ENCODE measurements at regions not wholly inside any gene's neighbourhood (a gene's known extent, or its start where the extent isn't known, plus 50 kb on each side); places are given as distances from the start of the nearest gene placed in this dataset.

DNA sequence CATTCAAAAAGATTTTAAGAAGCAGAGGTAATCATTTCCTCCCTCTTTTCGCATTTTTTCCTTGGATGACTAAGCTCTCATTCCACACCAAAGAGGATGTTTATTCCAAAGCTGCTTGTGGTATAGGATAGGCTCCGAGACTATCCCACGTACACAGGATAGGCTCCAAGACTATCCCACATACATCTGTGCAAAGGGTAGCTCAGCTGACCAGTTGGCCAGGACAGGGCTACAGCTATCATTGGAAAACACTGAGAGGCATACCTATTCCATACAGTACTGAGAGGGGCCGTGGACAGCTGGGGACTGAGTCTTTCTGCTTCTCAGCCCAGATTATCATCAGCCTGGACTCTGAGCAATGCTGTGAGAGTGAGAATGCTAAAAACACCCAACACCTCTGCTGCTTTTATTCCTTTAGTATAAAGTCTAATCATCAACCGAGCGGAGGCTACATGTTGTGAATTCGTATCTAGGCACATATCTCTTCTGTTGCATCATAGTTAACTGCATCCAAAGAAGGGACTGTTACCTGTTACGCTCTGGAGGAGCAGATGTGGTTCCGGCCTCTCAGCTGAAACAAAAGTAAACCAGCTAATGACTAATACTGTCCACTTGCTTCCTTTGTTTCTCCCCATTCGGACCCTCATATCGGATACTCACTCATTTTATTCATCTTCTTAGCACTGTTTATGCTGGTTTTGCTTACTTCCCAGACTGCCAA is 141.0 kb downstream of the TNFSF18 start:
- no peaks in the 10 kb centered on the region for H3K36me3 ChIP-seq (ENCODE audit: control insufficient read depth, insufficient read depth, low read length)
- H3K27me3 ChIP-seq (replicated peaks; ENCODE audit: control insufficient read depth, insufficient read depth, low read length): no peaks in the 10 kb centered on the region
- H3K4me3 ChIP-seq (replicated peaks; ENCODE audit: low read depth, low read length): no peak overlapping the region
- no peak for DNase-seq (ENCODE audit: extremely low read depth, insufficient read length)
- TF ChIP-seq, protein P1, sequence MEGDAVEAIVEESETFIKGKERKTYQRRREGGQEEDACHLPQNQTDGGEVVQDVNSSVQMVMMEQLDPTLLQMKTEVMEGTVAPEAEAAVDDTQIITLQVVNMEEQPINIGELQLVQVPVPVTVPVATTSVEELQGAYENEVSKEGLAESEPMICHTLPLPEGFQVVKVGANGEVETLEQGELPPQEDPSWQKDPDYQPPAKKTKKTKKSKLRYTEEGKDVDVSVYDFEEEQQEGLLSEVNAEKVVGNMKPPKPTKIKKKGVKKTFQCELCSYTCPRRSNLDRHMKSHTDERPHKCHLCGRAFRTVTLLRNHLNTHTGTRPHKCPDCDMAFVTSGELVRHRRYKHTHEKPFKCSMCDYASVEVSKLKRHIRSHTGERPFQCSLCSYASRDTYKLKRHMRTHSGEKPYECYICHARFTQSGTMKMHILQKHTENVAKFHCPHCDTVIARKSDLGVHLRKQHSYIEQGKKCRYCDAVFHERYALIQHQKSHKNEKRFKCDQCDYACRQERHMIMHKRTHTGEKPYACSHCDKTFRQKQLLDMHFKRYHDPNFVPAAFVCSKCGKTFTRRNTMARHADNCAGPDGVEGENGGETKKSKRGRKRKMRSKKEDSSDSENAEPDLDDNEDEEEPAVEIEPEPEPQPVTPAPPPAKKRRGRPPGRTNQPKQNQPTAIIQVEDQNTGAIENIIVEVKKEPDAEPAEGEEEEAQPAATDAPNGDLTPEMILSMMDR (IDR thresholded peaks at IDR 0.05; ENCODE audit: insufficient read depth, low read length, poor library complexity, severe bottlenecking): no peak

DNA sequence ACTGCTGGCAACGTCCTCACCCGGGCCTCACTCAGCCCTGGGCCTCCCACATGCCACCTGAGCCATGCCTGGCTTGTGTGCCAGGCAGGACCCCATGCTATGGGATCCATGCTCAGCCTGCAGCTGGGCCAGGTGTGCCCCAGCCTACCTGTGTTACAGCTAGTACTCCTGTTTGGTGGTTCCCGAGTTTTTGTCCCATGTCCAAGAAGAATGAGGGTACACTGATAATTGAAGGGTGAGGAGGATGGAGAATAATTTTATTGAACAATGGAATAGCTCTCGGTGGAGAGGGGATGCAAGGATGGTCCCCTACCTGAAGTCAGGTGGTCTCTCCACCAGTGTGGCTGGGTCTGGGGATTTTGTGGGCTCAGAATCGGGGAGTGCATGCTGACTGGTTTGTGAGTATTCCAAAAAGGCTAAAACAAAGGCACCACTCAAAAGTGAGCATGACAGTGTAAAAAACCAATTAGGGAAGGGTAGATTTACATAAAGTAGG is 137.9 kb downstream of the TNFSF18 start:
- Histone ChIP-seq H3K4me3 (replicated peaks; ENCODE audit: low read depth, low read length) (no peak overlapping the region), H3K36me3 (ENCODE audit: control insufficient read depth, insufficient read depth, low read length) (no peaks in the 10 kb centered on the region), H3K27me3 (replicated peaks; ENCODE audit: control insufficient read depth, insufficient read depth, low read length) (no peaks in the 10 kb centered on the region)
- DNase-seq (ENCODE audit: extremely low read depth, insufficient read length): no peak
- TF ChIP-seq, protein P1 (IDR thresholded peaks at IDR 0.05; ENCODE audit: insufficient read depth, low read length, poor library complexity, severe bottlenecking): no peak

DNA sequence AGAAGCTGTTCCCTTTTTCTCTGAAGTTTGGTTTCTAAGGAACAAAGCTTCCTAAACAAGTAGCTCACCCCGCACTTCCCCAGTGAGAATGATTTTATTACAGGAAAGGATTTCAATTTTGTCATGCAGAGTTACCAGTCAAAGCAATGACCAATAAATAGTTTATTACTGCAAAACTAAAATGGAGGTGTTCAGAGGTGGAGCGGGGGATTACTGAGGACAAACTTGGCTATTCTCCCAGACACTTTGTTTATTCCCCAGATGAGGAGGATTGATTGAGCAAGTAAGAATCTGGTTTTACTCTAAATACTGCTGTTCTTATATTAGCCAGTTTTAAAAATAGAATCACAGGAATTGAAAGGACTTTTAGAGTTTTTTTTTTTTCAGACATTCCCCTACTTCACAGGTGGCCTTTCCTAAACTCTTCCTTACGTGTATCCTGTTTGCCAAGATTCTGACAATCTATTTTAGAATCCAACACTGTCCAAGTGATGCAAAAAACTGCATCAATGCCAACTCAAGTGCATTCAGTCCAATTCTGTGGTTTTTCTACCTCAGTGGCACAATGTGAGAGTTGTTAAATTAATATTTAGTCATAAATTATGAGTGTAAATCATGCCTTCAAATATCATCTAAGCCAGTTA is 136.1 kb downstream of the TNFSF18 start:
- Histone ChIP-seq H3K4me3 (replicated peaks; ENCODE audit: low read depth, low read length) (no peak overlapping the region), H3K36me3 (ENCODE audit: control insufficient read depth, insufficient read depth, low read length) (no peaks in the 10 kb centered on the region)
- no peak for DNase-seq (ENCODE audit: extremely low read depth, insufficient read length)

DNA sequence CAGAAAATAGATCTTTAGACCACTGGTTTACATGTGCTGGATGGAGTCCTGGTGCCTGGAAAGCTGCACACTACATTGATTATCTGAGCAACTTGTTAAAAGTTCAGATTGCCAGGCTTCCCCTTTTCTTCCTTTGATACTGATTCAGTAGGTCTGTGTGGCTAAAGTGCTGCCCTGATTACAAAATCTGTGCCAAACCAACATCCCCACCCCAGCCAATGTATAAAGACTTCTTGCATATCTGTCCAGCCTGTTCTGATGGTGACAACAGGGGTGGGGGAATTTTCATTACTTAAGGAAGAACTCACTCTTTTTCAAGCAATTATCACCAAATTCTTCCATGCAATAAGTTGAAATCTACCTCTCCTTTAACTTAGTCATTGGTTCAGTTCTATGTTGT is 135.5 kb downstream of the TNFSF18 start:
- H3K27me3 ChIP-seq (replicated peaks; ENCODE audit: control insufficient read depth, insufficient read depth, low read length): no peaks in the 10 kb centered on the region
- no peaks in the 10 kb centered on the region for H3K36me3 ChIP-seq (ENCODE audit: control insufficient read depth, insufficient read depth, low read length)
- no peak overlapping the region for H3K4me3 ChIP-seq (replicated peaks; ENCODE audit: low read depth, low read length)
- TF ChIP-seq, protein P1 (IDR thresholded peaks at IDR 0.05; ENCODE audit: insufficient read depth, low read length, poor library complexity, severe bottlenecking): no peak
- no peak for DNase-seq (ENCODE audit: extremely low read depth, insufficient read length)

More for the DNA sequence above, 136.1 kb downstream of the TNFSF18 start:
- no peaks in the 10 kb centered on the region for H3K27me3 ChIP-seq (replicated peaks; ENCODE audit: control insufficient read depth, insufficient read depth, low read length)
- TF ChIP-seq, protein P1 (IDR thresholded peaks at IDR 0.05; ENCODE audit: insufficient read depth, low read length, poor library complexity, severe bottlenecking): no peak

DNA sequence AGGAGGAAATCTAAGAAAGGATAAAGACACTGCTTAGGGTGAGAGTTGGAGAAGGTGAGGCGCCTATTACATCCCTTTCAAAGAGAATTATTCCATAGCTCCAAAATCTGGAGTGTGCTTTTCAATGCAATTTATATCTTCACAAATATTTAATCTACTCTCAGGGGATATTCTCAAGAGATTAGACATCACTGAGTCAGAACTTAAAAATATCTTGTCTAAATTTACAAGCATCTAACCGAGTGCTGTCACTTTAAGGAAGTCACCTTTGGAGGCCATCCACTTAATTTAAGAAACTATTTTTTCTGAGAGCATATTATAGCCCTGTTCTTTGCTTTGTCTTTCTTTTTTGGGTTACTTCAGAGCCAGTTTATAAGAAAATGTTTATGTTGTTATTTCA is 134.6 kb downstream of the TNFSF18 start:
- no peak for DNase-seq (ENCODE audit: extremely low read depth, insufficient read length)
- TF ChIP-seq, protein P1 (IDR thresholded peaks at IDR 0.05; ENCODE audit: insufficient read depth, low read length, poor library complexity, severe bottlenecking): no peak
- Histone ChIP-seq H3K4me3 (replicated peaks; ENCODE audit: low read depth, low read length) (no peak overlapping the region), H3K36me3 (ENCODE audit: control insufficient read depth, insufficient read depth, low read length) (no peaks in the 10 kb centered on the region), H3K27me3 (replicated peaks; ENCODE audit: control insufficient read depth, insufficient read depth, low read length) (no peaks in the 10 kb centered on the region)
